WERI-Rb-1 (cell line): ENCODE measurements at regions not wholly inside any gene's neighbourhood (a gene's known extent, or its start where the extent isn't known, plus 50 kb on each side); places are given as distances from the start of the nearest gene placed in this dataset.

Experiments used
- DNase-seq: peaks from one replicate; pipeline ENCODE4 v3.0.0-alpha.2; 2020
- H3K27ac ChIP-seq: fragments of 250-450 bp; sonication (Bioruptor Pico); 2 replicates; pipeline ENCODE4 v1.5.1; 2020; ENCODE audit warnings: mild to moderate bottlenecking, moderate library complexity
- H3K27me3 ChIP-seq: fragments of 250-450 bp; sonication (Bioruptor Pico); 2 replicates; pipeline ENCODE4 v1.5.1; 2021; ENCODE audit warnings: mild to moderate bottlenecking, low read depth, moderate library complexity; ENCODE audit not compliant: insufficient read depth, severe bottlenecking
- H3K36me3 ChIP-seq: fragments of 250-450 bp; sonication (Bioruptor Pico); 2 replicates; pipeline ENCODE4 v1.5.1; 2020; ENCODE audit warnings: mild to moderate bottlenecking, moderate library complexity
- H3K4me3 ChIP-seq: 2 replicates; pipeline ENCODE4 v1.5.1; 2011; ENCODE audit warnings: low read depth, mild to moderate bottlenecking, control low read depth, low read length
- H3K9me3 ChIP-seq: fragments of 250-450 bp; sonication (Bioruptor Pico); 2 replicates; pipeline ENCODE4 v1.5.1; 2021; ENCODE audit warnings: mild to moderate bottlenecking, moderate library complexity; ENCODE audit not compliant: severe bottlenecking
- CTCF ChIP-seq: IDR thresholded peaks from 2 replicates; pipeline ENCODE4 v1.5.1; 2011; ENCODE audit warnings: low read depth, mild to moderate bottlenecking, control low read depth, inconsistent platforms, low read length

GRCh38 chr3:159785273-159785708 lies 203.3 kb upstream of the IL12A start:
- no peaks in the 10 kb centered on the region for H3K27me3 ChIP-seq
- DNase-seq = no peak
- TF ChIP-seq CTCF = no peak
- H3K36me3 ChIP-seq = no peaks in the 10 kb centered on the region
- no peak overlapping the region for H3K4me3 ChIP-seq
- no peak overlapping the region for H3K27ac ChIP-seq
- H3K9me3 ChIP-seq = no peaks in the 10 kb centered on the region

- no peak for DNase-seq
- H3K36me3 ChIP-seq = no peaks in the 10 kb centered on the region
- no peaks in the 10 kb centered on the region for H3K9me3 ChIP-seq
- no peak overlapping the region for H3K27ac ChIP-seq
- H3K4me3 ChIP-seq = no peak overlapping the region
- TF ChIP-seq CTCF = no peak
- H3K27me3 ChIP-seq = no peaks in the 10 kb centered on the region
Measured at GRCh38 chr3:159786489-159787177, 202.0 kb upstream of the IL12A start.

- no peaks in the 10 kb centered on the region for H3K27me3 ChIP-seq
- no peak overlapping the region for H3K4me3 ChIP-seq
- no peak overlapping the region for H3K27ac ChIP-seq
- TF ChIP-seq CTCF = no peak
- no peaks in the 10 kb centered on the region for H3K36me3 ChIP-seq
- no peak for DNase-seq
- no peaks in the 10 kb centered on the region for H3K9me3 ChIP-seq
Measured at GRCh38 chr3:159787178-159787574, 201.5 kb upstream of the IL12A start.

GRCh38 chr3:159787794-159788205 lies 200.8 kb upstream of the IL12A start:
- H3K36me3 ChIP-seq = no peaks in the 10 kb centered on the region
- H3K4me3 ChIP-seq = no peak overlapping the region
- no peak overlapping the region for H3K27ac ChIP-seq
- H3K27me3 ChIP-seq = no peaks in the 10 kb centered on the region
- H3K9me3 ChIP-seq = no peaks in the 10 kb centered on the region
- DNase-seq = no peak
- no peak for TF ChIP-seq CTCF

GRCh38 chr3:159788291-159788690 lies 200.3 kb upstream of the IL12A start:
- DNase-seq = no peak
- Histone ChIP-seq H3K9me3 (no peaks in the 10 kb centered on the region), H3K27ac (no peak overlapping the region), H3K36me3 (no peaks in the 10 kb centered on the region), H3K4me3 (no peak overlapping the region), H3K27me3 (no peaks in the 10 kb centered on the region)
- no peak for TF ChIP-seq CTCF

GRCh38 chr3:159789017-159789416 lies 199.6 kb upstream of the IL12A start:
- H3K9me3 ChIP-seq = no peaks in the 10 kb centered on the region
- no peak for TF ChIP-seq CTCF
- H3K27ac ChIP-seq = no peak overlapping the region
- H3K27me3 ChIP-seq = no peaks in the 10 kb centered on the region
- no peaks in the 10 kb centered on the region for H3K36me3 ChIP-seq
- H3K4me3 ChIP-seq = no peak overlapping the region
- DNase-seq = no peak
